Suprapubic skin (tissue), 4 donors: ENCODE measurements at regions not wholly inside any gene's neighbourhood (a gene's known extent, or its start where the extent isn't known, plus 50 kb on each side); places are given as distances from the start of the nearest gene placed in this dataset.
"Not testable (repeated sequence)": the region's sequence is repeated elsewhere in the genome, so short reads cannot be mapped to it uniquely, and the experiment has no call there.

Experiments
- DNase-seq, 2 donors: peaks; one replicate each; pipeline ENCODE4 v3.0.0-alpha.2; 2019; ENCODE audit warnings: low spot score in 2 of 2
- H3K27ac ChIP-seq: fragments of 200-600 bp; sonication (generic); one replicate; pipeline ENCODE4 v1.5.1; 2019
- H3K27me3 ChIP-seq: fragments of 200-600 bp; sonication (generic); one replicate; pipeline ENCODE4 v1.5.1; 2019
- H3K36me3 ChIP-seq: fragments of 200-600 bp; sonication (generic); one replicate; pipeline ENCODE4 v1.5.1; 2019
- H3K4me1 ChIP-seq: fragments of 200-600 bp; sonication (generic); one replicate; pipeline ENCODE4 v1.5.1; 2019
- H3K4me3 ChIP-seq: fragments of 200-600 bp; sonication (generic); one replicate; pipeline ENCODE4 v1.5.1; 2019; ENCODE audit warnings: mild to moderate bottlenecking
- H3K9me3 ChIP-seq: fragments of 200-600 bp; sonication (generic); one replicate; pipeline ENCODE4 v1.5.1; 2019
- CTCF ChIP-seq, 2 donors: fragments of 200-600 bp in 1 of 2; fragments of 450-650 bp in 1 of 2; sonication (generic) in 1 of 2; IDR thresholded peaks; one replicate each; pipeline ENCODE4 v1.5.1; 2016 to 2019; ENCODE audit warnings: antibody characterized with exemption in 2 of 2, mild to moderate bottlenecking in 1 of 2, moderate library complexity in 1 of 2
- EP300 ChIP-seq: sonication (generic); formaldehyde crosslinking; IDR thresholded peaks from one replicate; pipeline ENCODE4 v1.6.1; 2017; ENCODE audit warnings: antibody characterized with exemption
- POLR2A ChIP-seq, 2 donors: fragments of 450-650 bp; IDR thresholded peaks; one replicate each; pipeline ENCODE4 v1.6.1; 2017; ENCODE audit warnings: antibody characterized with exemption in 2 of 2, mild to moderate bottlenecking in 2 of 2, moderate library complexity in 2 of 2
- POLR2AphosphoS5 ChIP-seq, 3 donors: sonication (generic); formaldehyde crosslinking; IDR thresholded peaks; one replicate each; pipeline ENCODE4 v1.6.1; 2017; ENCODE audit warnings: antibody characterized with exemption in 3 of 3
- WGBS: methylation state at CpG from one replicate; pipeline ENCODE4 v1.1.5; 2018; 5-methylcytosine and 5-hydroxymethylcytosine counted together

GRCh38 chr7:16369855-16370254, 51.5 kb downstream of the CRPPA start:
- no peak overlapping the region for H3K4me3 ChIP-seq
- no peaks in the 10 kb centered on the region for H3K36me3 ChIP-seq
- no peaks in the 10 kb centered on the region for H3K4me1 ChIP-seq
- no peak for DNase-seq
- no peaks in the 10 kb centered on the region for H3K9me3 ChIP-seq
- H3K27ac ChIP-seq, result no peak overlapping the region
- TF ChIP-seq POLR2A (IDR thresholded peaks at IDR 0.05), result no peak
- TF ChIP-seq EP300, result no peak
- TF ChIP-seq POLR2AphosphoS5 (IDR thresholded peaks at IDR 0.05), result no peak
- H3K27me3 ChIP-seq, result no peaks in the 10 kb centered on the region

- not testable (repeated sequence) for DNase-seq
Observed at GRCh38 chr7:16369309-16369708, 52.0 kb downstream of the CRPPA start.

GRCh38 chr7:16368885-16369284, 52.5 kb downstream of the CRPPA start:
- Histone ChIP-seq H3K27ac (no peak overlapping the region), H3K27me3 (no peaks in the 10 kb centered on the region), H3K4me1 (no peaks in the 10 kb centered on the region), H3K9me3 (no peaks in the 10 kb centered on the region), H3K4me3 (no peak overlapping the region), H3K36me3 (no peaks in the 10 kb centered on the region)
- DNase-seq, result no peak
- TF ChIP-seq POLR2AphosphoS5 (IDR thresholded peaks at IDR 0.05), result no peak
- TF ChIP-seq POLR2A (IDR thresholded peaks at IDR 0.05), result no peak
- no peak for TF ChIP-seq CTCF (IDR thresholded peaks at IDR 0.05)
- no peak for TF ChIP-seq EP300
- 96% methylated on average over 3 of the region's 3 CpGs for WGBS

More at GRCh38 chr7:16369309-16369708, 52.0 kb downstream of the CRPPA start:
- H3K9me3 ChIP-seq, H3K27me3 ChIP-seq, H3K36me3 ChIP-seq, H3K4me3 ChIP-seq, H3K4me1 ChIP-seq, H3K27ac ChIP-seq: not testable (repeated sequence)
- WGBS, result 85% methylated on average over 2 of the region's 2 CpGs

GRCh38 chr7:16367115-16367514, 54.2 kb downstream of the CRPPA start:
- H3K4me1 ChIP-seq, result no peaks in the 10 kb centered on the region
- H3K27ac ChIP-seq, result no peak overlapping the region
- H3K9me3 ChIP-seq, result no peaks in the 10 kb centered on the region
- no peaks in the 10 kb centered on the region for H3K27me3 ChIP-seq
- TF ChIP-seq CTCF (IDR thresholded peaks at IDR 0.05) (no peak), POLR2AphosphoS5 (IDR thresholded peaks at IDR 0.05) (no peak), EP300 (no peak), POLR2A (IDR thresholded peaks at IDR 0.05) (no peak)
- H3K36me3 ChIP-seq, result no peaks in the 10 kb centered on the region
- DNase-seq, result no peak
- 55% methylated on average over 1 of the region's 1 CpG for WGBS
- no peak overlapping the region for H3K4me3 ChIP-seq

GRCh38 chr7:16365952-16366351, 55.4 kb downstream of the CRPPA start:
- TF ChIP-seq EP300 (no peak), POLR2AphosphoS5 (IDR thresholded peaks at IDR 0.05) (no peak), POLR2A (IDR thresholded peaks at IDR 0.05) (no peak), CTCF (IDR thresholded peaks at IDR 0.05) (no peak)
- no peak overlapping the region for H3K27ac ChIP-seq
- 74% methylated on average over 3 of the region's 3 CpGs for WGBS
- H3K36me3 ChIP-seq, result no peaks in the 10 kb centered on the region
- H3K27me3 ChIP-seq, result no peaks in the 10 kb centered on the region
- no peak overlapping the region for H3K4me3 ChIP-seq
- no peaks in the 10 kb centered on the region for H3K9me3 ChIP-seq
- DNase-seq, result no peak
- no peaks in the 10 kb centered on the region for H3K4me1 ChIP-seq

- TF ChIP-seq CTCF (IDR thresholded peaks at IDR 0.05) (no peak), EP300 (no peak), POLR2A (IDR thresholded peaks at IDR 0.05) (no peak), POLR2AphosphoS5 (IDR thresholded peaks at IDR 0.05) (no peak)
- 63% methylated on average over 1 of the region's 1 CpG for WGBS
Observed at GRCh38 chr7:16365177-16365576, 56.2 kb downstream of the CRPPA start.

More at GRCh38 chr7:16365177-16365576, 56.2 kb downstream of the CRPPA start:
- no peaks in the 10 kb centered on the region for H3K9me3 ChIP-seq
- H3K27me3 ChIP-seq, result no peaks in the 10 kb centered on the region
- no peak overlapping the region for H3K27ac ChIP-seq
- no peak overlapping the region for H3K4me3 ChIP-seq
- no peaks in the 10 kb centered on the region for H3K4me1 ChIP-seq
- DNase-seq, result no peak
- no peaks in the 10 kb centered on the region for H3K36me3 ChIP-seq
